Spleen (tissue), 7 donors: ENCODE measurements at regions not wholly inside any gene's neighbourhood (a gene's known extent, or its start where the extent isn't known, plus 50 kb on each side); places are given as distances from the start of the nearest gene placed in this dataset.

Experiments used
- POLR2A ChIP-seq, 3 donors: fragments of 450-650 bp; IDR thresholded peaks; one replicate each; pipeline ENCODE4 v1.5.1; 2017; ENCODE audit warnings: antibody characterized with exemption in 3 of 3, mild to moderate bottlenecking in 1 of 3
- TF ChIP-seq, protein P1 (sequence below), 11 experiments: fragments of 200-600 bp in 7 of 11; fragments of 450-650 bp in 4 of 11; sonication (generic) in 4 of 11; IDR thresholded peaks in 8 of 11; conservative IDR thresholded peaks in 3 of 11; 1 replicate in 7 of 11; 2 replicates in 4 of 11; pipeline versions ENCODE4 v1.4.0 to v1.8.0; 2016 to 2021; ENCODE audit warnings: antibody characterized with exemption in 11 of 11, inconsistent platforms in 4 of 11, mild to moderate bottlenecking in 1 of 11
- donor health status: DM: no; HTN: no; CAD: no; lungs with moderate emphysema.
- donor health status: DM: no; HTN: no; CAD: no.
- donor health status: DM: no; HTN: no; CAD: no.

DNA sequence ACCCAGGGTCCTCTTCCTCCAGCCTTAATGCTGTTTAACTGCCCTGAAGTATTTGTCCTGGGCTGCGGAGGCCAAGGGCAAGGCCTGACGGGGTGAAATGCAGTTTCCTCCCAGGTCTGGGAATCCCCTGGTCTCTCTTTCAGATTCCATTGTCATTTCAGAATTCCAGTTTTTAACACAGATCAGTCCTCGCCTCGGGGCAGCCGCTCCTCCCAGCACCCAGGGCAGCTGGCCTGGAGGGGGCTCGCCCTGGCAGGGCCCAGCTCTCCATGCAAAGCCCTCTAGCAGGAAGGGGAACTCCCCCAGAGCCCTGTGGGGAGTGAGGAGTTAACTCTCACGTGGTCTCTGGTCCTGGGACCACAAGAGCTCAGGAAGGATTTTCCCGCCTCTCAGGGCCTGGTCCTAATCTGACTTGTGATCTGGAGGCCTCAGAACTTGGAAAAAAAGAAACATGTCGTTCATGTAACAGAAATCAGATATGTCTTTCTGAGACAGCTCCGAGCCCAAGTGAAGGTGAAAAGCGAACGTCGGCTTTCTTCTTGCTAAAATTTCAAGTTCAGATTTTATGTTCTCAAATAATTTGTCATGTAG lies 265.6 kb upstream of the SFSWAP start:
- TF ChIP-seq POLR2A (IDR thresholded peaks at IDR 0.05): no peak
- TF ChIP-seq, protein P1, sequence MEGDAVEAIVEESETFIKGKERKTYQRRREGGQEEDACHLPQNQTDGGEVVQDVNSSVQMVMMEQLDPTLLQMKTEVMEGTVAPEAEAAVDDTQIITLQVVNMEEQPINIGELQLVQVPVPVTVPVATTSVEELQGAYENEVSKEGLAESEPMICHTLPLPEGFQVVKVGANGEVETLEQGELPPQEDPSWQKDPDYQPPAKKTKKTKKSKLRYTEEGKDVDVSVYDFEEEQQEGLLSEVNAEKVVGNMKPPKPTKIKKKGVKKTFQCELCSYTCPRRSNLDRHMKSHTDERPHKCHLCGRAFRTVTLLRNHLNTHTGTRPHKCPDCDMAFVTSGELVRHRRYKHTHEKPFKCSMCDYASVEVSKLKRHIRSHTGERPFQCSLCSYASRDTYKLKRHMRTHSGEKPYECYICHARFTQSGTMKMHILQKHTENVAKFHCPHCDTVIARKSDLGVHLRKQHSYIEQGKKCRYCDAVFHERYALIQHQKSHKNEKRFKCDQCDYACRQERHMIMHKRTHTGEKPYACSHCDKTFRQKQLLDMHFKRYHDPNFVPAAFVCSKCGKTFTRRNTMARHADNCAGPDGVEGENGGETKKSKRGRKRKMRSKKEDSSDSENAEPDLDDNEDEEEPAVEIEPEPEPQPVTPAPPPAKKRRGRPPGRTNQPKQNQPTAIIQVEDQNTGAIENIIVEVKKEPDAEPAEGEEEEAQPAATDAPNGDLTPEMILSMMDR (IDR thresholded peaks at IDR 0.05 in 8 of 11, conservative IDR thresholded peaks at IDR 0.05 in 3 of 11): no peak
